Thyroid gland (tissue), 4 donors: ENCODE measurements at regions not wholly inside any gene's neighbourhood (a gene's known extent, or its start where the extent isn't known, plus 50 kb on each side); places are given as distances from the start of the nearest gene placed in this dataset.

Experiments
- CTCF ChIP-seq, 6 experiments: fragments of 200-600 bp in 3 of 6; fragments of 450-650 bp in 3 of 6; sonication (generic) in 3 of 6; IDR thresholded peaks; one replicate each; pipeline ENCODE4 v1.5.1; 2016 to 2019; ENCODE audit warnings: antibody characterized with exemption in 6 of 6, mild to moderate bottlenecking in 2 of 6, inconsistent platforms in 1 of 6, moderate library complexity in 1 of 6
- POLR2A ChIP-seq, 2 donors: fragments of 450-650 bp; IDR thresholded peaks; one replicate each; pipeline ENCODE4 v1.6.1; 2017; ENCODE audit warnings: antibody characterized with exemption in 2 of 2, mild to moderate bottlenecking in 2 of 2, moderate library complexity in 1 of 2

- TF ChIP-seq CTCF (IDR thresholded peaks at IDR 0.05), result no peak
- no peak for TF ChIP-seq POLR2A (IDR thresholded peaks at IDR 0.05)
Measured at GRCh38 chr9:71237051-71237450, 115.6 kb upstream of the TRPM3 start.
